ENCODE measurements at regions not wholly inside any gene's neighbourhood (a gene's known extent, or its start where the extent isn't known, plus 50 kb on each side); places are given as distances from the start of the nearest gene placed in this dataset.
"Not testable (repeated sequence)": the region's sequence is repeated elsewhere in the genome, so short reads cannot be mapped to it uniquely, and the experiment has no call there.

GRCh38 chr16:19967561-19967960, 82.9 kb upstream of the GPRC5B start:
- H3K4me3 ChIP-seq (ENCODE audit: low read depth, low read length), result no peak overlapping the region
- no peak for DNase-seq (ENCODE audit: low read depth)
- no peak for TF ChIP-seq CTCF (IDR thresholded peaks at IDR 0.05; ENCODE audit: low read depth, low read length, missing control alignments)

- TF ChIP-seq CTCF (IDR thresholded peaks at IDR 0.05; ENCODE audit: low read depth, low read length, missing control alignments), result no peak
- H3K4me3 ChIP-seq (ENCODE audit: low read depth, low read length), result no peak overlapping the region
- no peak for DNase-seq (ENCODE audit: low read depth)
Measured at GRCh38 chr16:19963301-19963700, 78.7 kb upstream of the GPRC5B start.

- DNase-seq (ENCODE audit: low read depth), result no peak
- no peak for TF ChIP-seq CTCF (IDR thresholded peaks at IDR 0.05; ENCODE audit: low read depth, low read length, missing control alignments)
- H3K4me3 ChIP-seq (ENCODE audit: low read depth, low read length), result no peak overlapping the region
Measured at GRCh38 chr16:19960183-19960582, 75.5 kb upstream of the GPRC5B start.

- no peak overlapping the region for H3K4me3 ChIP-seq (ENCODE audit: low read depth, low read length)
- TF ChIP-seq CTCF (IDR thresholded peaks at IDR 0.05; ENCODE audit: low read depth, low read length, missing control alignments), result no peak
- DNase-seq (ENCODE audit: low read depth), result no peak
Measured at GRCh38 chr16:19959736-19960135, 75.1 kb upstream of the GPRC5B start.

GRCh38 chr16:19955896-19956295, 71.2 kb upstream of the GPRC5B start:
- DNase-seq (ENCODE audit: low read depth); H3K4me3 ChIP-seq (ENCODE audit: low read depth, low read length): not testable (repeated sequence)

GRCh38 chr16:19955084-19955483, 70.4 kb upstream of the GPRC5B start:
- H3K4me3 ChIP-seq (ENCODE audit: low read depth, low read length); DNase-seq (ENCODE audit: low read depth): not testable (repeated sequence)

- no peak overlapping the region for H3K4me3 ChIP-seq (ENCODE audit: low read depth, low read length)
- no peak for DNase-seq (ENCODE audit: low read depth)
- TF ChIP-seq CTCF (IDR thresholded peaks at IDR 0.05; ENCODE audit: low read depth, low read length, missing control alignments), result no peak
Measured at GRCh38 chr16:19948186-19949104, 63.8 kb upstream of the GPRC5B start.

GRCh38 chr16:19945934-19946333, 61.3 kb upstream of the GPRC5B start:
- no peak for TF ChIP-seq CTCF (IDR thresholded peaks at IDR 0.05; ENCODE audit: low read depth, low read length, missing control alignments)
- H3K4me3 ChIP-seq (ENCODE audit: low read depth, low read length), result no peak overlapping the region
- DNase-seq (ENCODE audit: low read depth), result no peak

Measured in GM12864 (cell line).